IMR-90 (cell line): ENCODE measurements at regions not wholly inside any gene's neighbourhood (a gene's known extent, or its start where the extent isn't known, plus 50 kb on each side); places are given as distances from the start of the nearest gene placed in this dataset.

Experiments used
- ATAC-seq: fragments of 200-7000 bp; cut with Tn5 transposase; 2 replicates; pipeline ENCODE4 v1.9.1; 2020; ENCODE audit warnings: low read depth, mild to moderate bottlenecking, moderate library complexity
- BruUV-seq: library from RNA; stranded (reverse); fragments of 400-500 nt; replicated peaks from 2 replicates; lab custom pipeline; 2021; lab: Mats Ljungman, UMichigan
- CTCF ChIA-PET: fragments of 300-600 bp; formaldehyde crosslinking; extraction: SDS; loops from one replicate; lab custom pipeline; 2021; ENCODE audit warnings: antibody characterized with exemption; lab: Yijun Ruan, JAX
- POLR2A ChIA-PET: fragments of 300-600 bp; sonication (Branson Sonifier 250); formaldehyde crosslinking; loops from one replicate; lab custom pipeline; 2022; ENCODE audit warnings: antibody characterized with exemption; ENCODE audit not compliant: unreplicated experiment; lab: Charles Lee
- DNase-seq: peaks from one replicate; pipeline ENCODE4 v3.0.0; 2013
- H2AFZ ChIP-seq: replicated peaks from 2 replicates; pipeline ENCODE3; 2013; ENCODE audit warnings: low read length, mild to moderate bottlenecking; ENCODE audit not compliant: poor library complexity
- H2AK5ac ChIP-seq: 2 replicates; pipeline ENCODE4 v1.6.1; 2013; ENCODE audit warnings: low read depth, low read length, inconsistent platforms
- H2AK9ac ChIP-seq: replicated peaks from 2 replicates; pipeline ENCODE3; 2013; ENCODE audit warnings: mild to moderate bottlenecking, low read depth, low read length, moderate library complexity; ENCODE audit not compliant: poor library complexity
- H2BK120ac ChIP-seq: 2 replicates; pipeline ENCODE4 v1.6.1; 2013; ENCODE audit warnings: low read depth, low read length, inconsistent platforms
- H2BK15ac ChIP-seq: 3 replicates; pipeline ENCODE4 v1.6.1; 2013; ENCODE audit warnings: low read depth, low read length, inconsistent platforms
- H2BK20ac ChIP-seq: 2 replicates; pipeline ENCODE4 v1.6.1; 2013; ENCODE audit warnings: low read depth, mild to moderate bottlenecking, inconsistent platforms, low read length, moderate library complexity
- H2BK5ac ChIP-seq: 2 replicates; pipeline ENCODE4 v1.6.1; 2013; ENCODE audit warnings: mild to moderate bottlenecking, low read depth, low read length, inconsistent platforms; ENCODE audit not compliant: poor library complexity, severe bottlenecking
- H3K14ac ChIP-seq: replicated peaks from 2 replicates; pipeline ENCODE4 v1.6.1; 2013; ENCODE audit warnings: low read depth, low read length, inconsistent platforms
- H3K18ac ChIP-seq: 2 replicates; pipeline ENCODE4 v1.6.1; 2013; ENCODE audit warnings: low read depth, low read length, control low read depth
- H3K23ac ChIP-seq: 2 replicates; pipeline ENCODE4 v1.6.1; 2013; ENCODE audit warnings: low read depth, low read length, inconsistent platforms
- H3K27ac ChIP-seq: 2 replicates; pipeline ENCODE4 v1.5.1; 2013; ENCODE audit warnings: mild to moderate bottlenecking, control low read depth, low read length; ENCODE audit not compliant: insufficient read depth
- H3K27me3 ChIP-seq: 2 replicates; pipeline ENCODE4 v1.6.1; 2013; ENCODE audit warnings: low read length; ENCODE audit not compliant: control insufficient read depth, insufficient read depth
- H3K36me3 ChIP-seq: 2 replicates; pipeline ENCODE4 v1.6.1; 2013; ENCODE audit warnings: low read length, mixed read lengths; ENCODE audit not compliant: control insufficient read depth, insufficient read depth
- H3K4ac ChIP-seq: 2 replicates; pipeline ENCODE4 v1.6.1; 2013; ENCODE audit warnings: low read depth, low read length, inconsistent platforms
- H3K4me1 ChIP-seq: 2 replicates; pipeline ENCODE4 v1.6.1; 2013; ENCODE audit warnings: low read length, mixed read lengths; ENCODE audit not compliant: control insufficient read depth, insufficient read depth
- H3K4me2 ChIP-seq: 2 replicates; pipeline ENCODE4 v1.6.1; 2013; ENCODE audit warnings: low read depth, mild to moderate bottlenecking, control low read depth, low read length, moderate library complexity
- H3K4me3 ChIP-seq: 2 replicates; pipeline ENCODE4 v1.5.1; 2013; ENCODE audit warnings: low read depth, mild to moderate bottlenecking, control low read depth, low read length, moderate library complexity; ENCODE audit not compliant: insufficient read depth
- H3K56ac ChIP-seq: 2 replicates; pipeline ENCODE4 v1.6.1; 2013; ENCODE audit warnings: low read length, inconsistent platforms; ENCODE audit not compliant: insufficient read depth; ENCODE audit errors: extremely low read depth
- H3K79me1 ChIP-seq, 2 experiments: 2 replicates each; pipeline ENCODE4 v1.6.1; 2013; ENCODE audit warnings: low read length in 2 of 2, inconsistent platforms in 1 of 2, low read depth in 1 of 2
- H3K9ac ChIP-seq: 2 replicates; pipeline ENCODE4 v1.6.1; 2013; ENCODE audit warnings: low read depth, low read length, control low read depth
- H3K9me1 ChIP-seq: 2 replicates; pipeline ENCODE4 v1.6.1; 2013; ENCODE audit warnings: low read length, inconsistent platforms; ENCODE audit not compliant: insufficient read depth
- H3K9me3 ChIP-seq: 2 replicates; pipeline ENCODE4 v1.6.1; 2013; ENCODE audit warnings: low read length; ENCODE audit not compliant: control insufficient read depth, insufficient read depth
- H4K20me1 ChIP-seq: 2 replicates; pipeline ENCODE4 v1.6.1; 2013; ENCODE audit warnings: low read length, inconsistent platforms; ENCODE audit not compliant: insufficient read depth
- H4K5ac ChIP-seq: 2 replicates; pipeline ENCODE4 v1.6.1; 2013; ENCODE audit warnings: mild to moderate bottlenecking, low read depth, low read length, control low read depth
- H4K8ac ChIP-seq, 2 experiments: 2 replicates each; pipeline ENCODE4 v1.6.1; 2013; ENCODE audit warnings: low read depth in 2 of 2, low read length in 2 of 2, control low read depth in 1 of 2, inconsistent platforms in 1 of 2
- H4K91ac ChIP-seq: 2 replicates; pipeline ENCODE4 v1.6.1; 2013; ENCODE audit warnings: low read depth, low read length, inconsistent platforms; ENCODE audit not compliant: insufficient read depth
- RFX5 ChIP-seq: IDR thresholded peaks from 2 replicates; pipeline ENCODE4 v1.8.0; 2012; ENCODE audit warnings: low read depth, mild to moderate bottlenecking, low read length, moderate library complexity
- WGBS, 2 experiments: methylation state at CpG; one replicate each; pipeline versions ENCODE4 v1.1.5 to v1.1.7; 2013; ENCODE audit warnings: missing lambda C conversion rate in 2 of 2; ENCODE audit not compliant: insufficient read length in 1 of 2; ENCODE audit errors: extremely low coverage in 2 of 2; 5-methylcytosine and 5-hydroxymethylcytosine counted together
- dilution Hi-C: fragments of 300-500 bp; cut with HindIII; formaldehyde crosslinking; loops from one replicate; pipeline ENCODE4 v1.14.3; 2018; ENCODE audit warnings: low sequenced_read_pairs; ENCODE audit not compliant: unreplicated experiment
- in situ Hi-C: fragments of 300-500 bp; cut with MboI; formaldehyde crosslinking; loops from 3 replicates; pipeline ENCODE4 v1.14.3; 2019; ENCODE audit warnings: low sequenced_read_pairs, inconsistent platforms, mixed read lengths
- intact Hi-C: fragments of 100-400 bp; cut with micrococcal nuclease; formaldehyde crosslinking; loops from 2 replicates; pipeline ENCODE4 v1.10.0; 2022

- Histone ChIP-seq H4K91ac (no peak overlapping the region), H3K79me1 (no peaks in the 10 kb centered on the region), H2BK5ac (no peak overlapping the region), H3K4me1 (no peaks in the 10 kb centered on the region), H3K23ac (no peak overlapping the region), H2AK5ac (no peak overlapping the region), H3K9me1 (no peaks in the 10 kb centered on the region), H3K56ac (no peak overlapping the region), H3K4me3 (no peak overlapping the region), H3K27ac (no peak overlapping the region), H3K36me3 (no peaks in the 10 kb centered on the region), H3K4me2 (no peak overlapping the region), H4K20me1 (no peaks in the 10 kb centered on the region), H4K8ac (no peak overlapping the region), H2BK120ac (no peak overlapping the region), H3K9ac (no peak overlapping the region), H2BK15ac (no peak overlapping the region), H3K14ac (no peak overlapping the region), H2BK20ac (no peak overlapping the region), H3K27me3 (no peaks in the 10 kb centered on the region), H3K18ac (no peak overlapping the region), H4K5ac (no peak overlapping the region), H3K4ac (no peak overlapping the region), H2AK9ac (no peak overlapping the region), H2AFZ (no peak overlapping the region), H3K9me3 (peaks cover 30% of the 10 kb centered on the region)
- ATAC-seq (no peak), DNase-seq (no peak)
- POLR2A ChIA-PET, result no interaction called here
- dilution Hi-C loops, result no loop called here
- CTCF ChIA-PET, result no interaction called here
- TF ChIP-seq RFX5, result no peak
- intact Hi-C loops, result no loop called here
- in situ Hi-C loops, result no loop called here
- WGBS, 2 experiments, result no CpG with 5 or more reads among the region's 2 CpGs
- no TSS peak for BruUV-seq
These were observed 740.3 kb upstream of the RAB6C start for GRCh38 chr2:129239141-129239540.
